K562 (cell line): ENCODE measurements at regions not wholly inside any gene's neighbourhood (a gene's known extent, or its start where the extent isn't known, plus 50 kb on each side); places are given as distances from the start of the nearest gene placed in this dataset.

ENCODE experiments used
- ATAC-seq: fragments of 200-7000 bp; cut with Tn5 transposase; 3 replicates; pipeline ENCODE4 v1.9.1; 2020; ENCODE audit warnings: moderate library complexity
- BruUV-seq: library from RNA; stranded (reverse); fragments of 400-500 nt; replicated peaks from 2 replicates; lab custom pipeline; 2021; lab: Mats Ljungman, UMichigan
- CTCF ChIA-PET: fragments of 300-600 bp; formaldehyde crosslinking; extraction: SDS; loops from one replicate; lab custom pipeline; 2021; ENCODE audit warnings: low intra/inter-chr PET ratio; lab: Yijun Ruan, JAX
- POLR2A ChIA-PET: fragments of 300-600, 350-650 bp; sonication (Branson Sonifier 250); formaldehyde crosslinking; extraction: SDS; loops from one replicate; lab custom pipeline; 2021; ENCODE audit warnings: antibody characterized with exemption, inconsistent platforms; lab: Yijun Ruan, JAX
- DNase-seq, 4 experiments: peaks; one replicate each; pipeline versions ENCODE4 v3.0.0 to v3.0.0-alpha.2; 2011 to 2018; ENCODE audit warnings: low spot score in 3 of 4, mixed read lengths in 3 of 4; ENCODE audit errors: extremely low read depth in 1 of 4
- FAIRE-seq: peaks from 2 replicates; lab custom pipeline; 2011; peaks lifted over from hg19 to GRCh38; lab: Jason Lieb, UNC
- H2AFZ ChIP-seq: 2 replicates; pipeline ENCODE4 v1.6.0; 2011; ENCODE audit warnings: low read depth, low read length, control low read depth, inconsistent platforms
- H3K27ac ChIP-seq: fragments of 200-600 bp; 3 replicates; pipeline ENCODE4 v1.8.0; 2011; ENCODE audit warnings: low read depth, mild to moderate bottlenecking, control low read depth, inconsistent platforms, low read length, moderate library complexity, mixed read lengths; ENCODE audit errors: extremely low read depth
- H3K27me3 ChIP-seq, 2 experiments: fragments of 300-600 bp in 1 of 2; 2 replicates in 1 of 2; 3 replicates in 1 of 2; pipeline versions ENCODE4 v1.6.0 to v1.8.0; 2011; ENCODE audit warnings: inconsistent platforms in 2 of 2, low read length in 2 of 2, mild to moderate bottlenecking in 1 of 2, mixed read lengths in 1 of 2, moderate library complexity in 1 of 2; ENCODE audit not compliant: control insufficient read depth in 2 of 2, insufficient read depth in 2 of 2
- H3K36me3 ChIP-seq: fragments of 300-600 bp; 3 replicates; pipeline ENCODE4 v1.8.0; 2011; ENCODE audit warnings: mild to moderate bottlenecking, low read length, inconsistent platforms; ENCODE audit not compliant: control insufficient read depth, insufficient read depth
- H3K4me1 ChIP-seq, 2 experiments: fragments of 200-600 bp in 1 of 2; replicated peaks in 1 of 2; 2 replicates in 1 of 2; 3 replicates in 1 of 2; pipeline versions ENCODE4 v1.5.1 to v1.8.0; 2011; ENCODE audit warnings: inconsistent platforms in 2 of 2, low read length in 2 of 2, mild to moderate bottlenecking in 1 of 2, mixed read lengths in 1 of 2, moderate library complexity in 1 of 2; ENCODE audit not compliant: control insufficient read depth in 2 of 2, insufficient read depth in 2 of 2
- H3K4me2 ChIP-seq: 2 replicates; pipeline ENCODE4 v1.6.1; 2011; ENCODE audit warnings: low read length, control low read depth, inconsistent platforms, mixed read lengths; ENCODE audit not compliant: insufficient read depth
- H3K4me3 ChIP-seq: fragments of 200-600 bp; sonication (generic), shearing (Covaris generic); 2 replicates; pipeline ENCODE4 v1.5.1; 2016; ENCODE audit warnings: control low read depth, inconsistent platforms
- H3K79me2 ChIP-seq: fragments of 200-600 bp; 3 replicates; pipeline ENCODE4 v1.8.0; 2011; ENCODE audit warnings: low read length, inconsistent platforms; ENCODE audit not compliant: control insufficient read depth, insufficient read depth
- H3K9ac ChIP-seq, 2 experiments: 2 replicates each; pipeline versions ENCODE4 v1.6.0 to v1.6.1; 2011; ENCODE audit warnings: low read depth in 2 of 2, low read length in 2 of 2, control low read depth in 1 of 2, inconsistent platforms in 1 of 2, mild to moderate bottlenecking in 1 of 2, mixed read lengths in 1 of 2; ENCODE audit not compliant: insufficient read depth in 1 of 2
- H3K9me1 ChIP-seq: one replicate; pipeline ENCODE4 v1.6.0; 2011; ENCODE audit warnings: inconsistent platforms, mild to moderate bottlenecking, low read length, moderate library complexity; ENCODE audit not compliant: control insufficient read depth, insufficient read depth
- H3K9me3 ChIP-seq: replicated peaks from 2 replicates; pipeline ENCODE4 v1.5.1; 2011; ENCODE audit warnings: low read depth, low read length, inconsistent platforms; ENCODE audit not compliant: control insufficient read depth, insufficient read depth
- H4K20me1 ChIP-seq: replicated peaks from 2 replicates; pipeline ENCODE4 v1.6.1; 2011; ENCODE audit warnings: low read length, inconsistent platforms, mixed read lengths; ENCODE audit not compliant: control insufficient read depth, insufficient read depth
- BRCA1 ChIP-seq, 2 experiments: fragments of 450-650 bp in 1 of 2; sonication (generic) in 1 of 2; formaldehyde crosslinking in 1 of 2; IDR thresholded peaks; 2 replicates each; pipeline versions ENCODE4 v1.5.0 to v1.6.1; 2017 to 2020; ENCODE audit warnings: mild to moderate bottlenecking in 1 of 2, missing genetic modification reagents in 1 of 2
- FOSL1 ChIP-seq: fragments of 200-800 bp; sonication (Bioruptor generic); conservative IDR thresholded peaks from 2 replicates; pipeline ENCODE4 v1.6.1; 2016; ENCODE audit warnings: missing genetic modification characterization, missing compliant biosample characterization
- JUNB ChIP-seq: fragments of 450-650 bp; formaldehyde crosslinking; conservative IDR thresholded peaks from 2 replicates; pipeline ENCODE4 v1.4.0; 2020; ENCODE audit warnings: mild to moderate bottlenecking
- MCM5 ChIP-seq: fragments of 450-650 bp; IDR thresholded peaks from 2 replicates; pipeline ENCODE4 v1.6.1; 2016; ENCODE audit warnings: low read depth
- MCM7 ChIP-seq, 2 experiments: fragments of 450-650 bp; IDR thresholded peaks; 2 replicates each; pipeline ENCODE4 v1.6.1; 2016 to 2018
- MXI1 ChIP-seq: IDR thresholded peaks from 2 replicates; pipeline ENCODE4 v1.6.1; 2011; ENCODE audit warnings: low read depth, mild to moderate bottlenecking, improper control_type of control experiment, low read length
- STAT5B ChIP-seq: fragments of 250-450 bp; sonication (Bioruptor Pico); IDR thresholded peaks from 2 replicates; pipeline ENCODE4 v1.8.0; 2021; ENCODE audit warnings: mild to moderate bottlenecking, inconsistent platforms
- ZBTB8A ChIP-seq: fragments of 450-650 bp; IDR thresholded peaks from 2 replicates; pipeline ENCODE4 v1.6.1; 2018; ENCODE audit warnings: mild to moderate bottlenecking, moderate library complexity; ENCODE audit not compliant: partially characterized antibody
- ZFP30 ChIP-seq: fragments of 250-450 bp; sonication (Bioruptor Pico); IDR thresholded peaks from 2 replicates; pipeline ENCODE4 v1.8.0; 2022; ENCODE audit warnings: moderate library complexity, mild to moderate bottlenecking, inconsistent platforms, borderline replicate concordance
- ZNF696 ChIP-seq: fragments of 250-450 bp; sonication (Bioruptor Pico); conservative IDR thresholded peaks from 2 replicates; pipeline ENCODE4 v1.4.0; 2020; ENCODE audit warnings: mild to moderate bottlenecking, moderate library complexity
- ZNF699 ChIP-seq: fragments of 250-450 bp; sonication (Bioruptor Pico); IDR thresholded peaks from 2 replicates; pipeline ENCODE4 v1.8.0; 2021; ENCODE audit warnings: mild to moderate bottlenecking, moderate library complexity; ENCODE audit not compliant: insufficient replicate concordance
- WGBS: fragments of 100-300 bp; shearing (Covaris generic); methylation state at CpG from one replicate; pipeline ENCODE4 v1.1.6; 2016; ENCODE audit warnings: low coverage, mixed read lengths; ENCODE audit not compliant: insufficient coverage; ENCODE audit errors: missing lambda C conversion rate; 5-methylcytosine and 5-hydroxymethylcytosine counted together
- in situ Hi-C: fragments of 300-500 bp; cut with MboI; formaldehyde crosslinking; loops from 4 replicates; pipeline ENCODE4 v1.15.0; 2018; ENCODE audit warnings: inconsistent platforms, mixed read lengths
- intact Hi-C: fragments of 100-400 bp; cut with micrococcal nuclease; formaldehyde crosslinking; loops from 2 replicates; pipeline ENCODE4 v1.14.2; 2022
- TF ChIP-seq, protein P1 (sequence below): sonication (generic); formaldehyde crosslinking; IDR thresholded peaks from 2 replicates; pipeline ENCODE4 v1.8.1; 2023; ENCODE audit warnings: mild to moderate bottlenecking, missing genetic modification reagents
- TF ChIP-seq, protein P2 (sequence below): fragments of 450-650 bp; IDR thresholded peaks from 2 replicates; pipeline ENCODE4 v1.7.0; 2016; ENCODE audit warnings: borderline replicate concordance

DNA sequence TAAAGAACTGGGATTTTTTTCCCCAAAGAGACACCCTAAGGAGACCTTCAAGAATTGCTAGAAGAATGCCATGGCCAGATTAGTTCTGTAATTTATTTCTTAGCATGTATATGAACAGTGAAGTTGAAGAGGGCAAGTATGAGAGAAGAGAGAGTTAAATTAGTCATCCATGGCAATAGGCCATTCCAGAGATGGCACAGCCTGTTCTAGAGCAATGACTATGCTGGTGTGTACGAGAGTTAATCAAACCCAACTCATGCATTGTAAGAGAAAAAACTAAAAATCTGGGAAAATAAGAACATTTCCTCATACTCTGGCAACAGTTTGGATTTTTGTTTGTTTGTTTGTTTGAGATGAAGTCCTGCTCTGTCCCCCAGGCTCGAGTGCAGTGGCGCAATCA, 112.1 kb upstream of the PIK3C3 start:
- FAIRE-seq = no peak
- in situ Hi-C loops (no loop called here), intact Hi-C loops (no loop called here)

More for the DNA sequence above, 112.1 kb upstream of the PIK3C3 start:
- H3K36me3 ChIP-seq = no peaks in the 10 kb centered on the region
- ATAC-seq (no peak), DNase-seq (no peak)
- no peak overlapping the region for H3K9ac ChIP-seq
- ChIA-PET CTCF (no interaction called here), POLR2A (interaction anchor here (1.0 kb wide), 1 partner anchor 16 kb away, joined by 3 read pairs; no protein-coding TSS in a partner anchor)
- H3K4me2 ChIP-seq = no peak overlapping the region
- no peaks in the 10 kb centered on the region for H3K27me3 ChIP-seq
- no peak overlapping the region for H3K27ac ChIP-seq
- H3K9me3 ChIP-seq = no peaks in the 10 kb centered on the region
- no TSS peak for BruUV-seq
- H4K20me1 ChIP-seq = no peaks in the 10 kb centered on the region
- no peaks in the 10 kb centered on the region for H3K79me2 ChIP-seq
- 0% methylated on average over 3 of the region's 3 CpGs for WGBS
- no peak overlapping the region for H2AFZ ChIP-seq
- no peaks in the 10 kb centered on the region for H3K9me1 ChIP-seq
- no peak overlapping the region for H3K4me3 ChIP-seq
- no peaks in the 10 kb centered on the region for H3K4me1 ChIP-seq
- TF ChIP-seq ZNF696 (CRISPR knock-in tag) (no peak), STAT5B (CRISPR knock-in tag) (no peak), MCM5 (no peak), FOSL1 (tag) (no peak), JUNB (CRISPR knock-in tag) (no peak), BRCA1 (IDR thresholded peaks at IDR 0.05) (no peak), BRCA1 (CRISPR knock-in tag; IDR thresholded peaks at IDR 0.05) (no peak), MXI1 (no peak), ZFP30 (CRISPR knock-in tag) (no peak), MCM7 (IDR thresholded peaks at IDR 0.05) (no peak), ZNF699 (CRISPR knock-in tag) (no peak), ZBTB8A (no peak)
- TF ChIP-seq, protein P1, sequence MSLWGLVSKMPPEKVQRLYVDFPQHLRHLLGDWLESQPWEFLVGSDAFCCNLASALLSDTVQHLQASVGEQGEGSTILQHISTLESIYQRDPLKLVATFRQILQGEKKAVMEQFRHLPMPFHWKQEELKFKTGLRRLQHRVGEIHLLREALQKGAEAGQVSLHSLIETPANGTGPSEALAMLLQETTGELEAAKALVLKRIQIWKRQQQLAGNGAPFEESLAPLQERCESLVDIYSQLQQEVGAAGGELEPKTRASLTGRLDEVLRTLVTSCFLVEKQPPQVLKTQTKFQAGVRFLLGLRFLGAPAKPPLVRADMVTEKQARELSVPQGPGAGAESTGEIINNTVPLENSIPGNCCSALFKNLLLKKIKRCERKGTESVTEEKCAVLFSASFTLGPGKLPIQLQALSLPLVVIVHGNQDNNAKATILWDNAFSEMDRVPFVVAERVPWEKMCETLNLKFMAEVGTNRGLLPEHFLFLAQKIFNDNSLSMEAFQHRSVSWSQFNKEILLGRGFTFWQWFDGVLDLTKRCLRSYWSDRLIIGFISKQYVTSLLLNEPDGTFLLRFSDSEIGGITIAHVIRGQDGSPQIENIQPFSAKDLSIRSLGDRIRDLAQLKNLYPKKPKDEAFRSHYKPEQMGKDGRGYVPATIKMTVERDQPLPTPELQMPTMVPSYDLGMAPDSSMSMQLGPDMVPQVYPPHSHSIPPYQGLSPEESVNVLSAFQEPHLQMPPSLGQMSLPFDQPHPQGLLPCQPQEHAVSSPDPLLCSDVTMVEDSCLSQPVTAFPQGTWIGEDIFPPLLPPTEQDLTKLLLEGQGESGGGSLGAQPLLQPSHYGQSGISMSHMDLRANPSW (CRISPR knock-in tag) = no peak
- TF ChIP-seq, protein P2, sequence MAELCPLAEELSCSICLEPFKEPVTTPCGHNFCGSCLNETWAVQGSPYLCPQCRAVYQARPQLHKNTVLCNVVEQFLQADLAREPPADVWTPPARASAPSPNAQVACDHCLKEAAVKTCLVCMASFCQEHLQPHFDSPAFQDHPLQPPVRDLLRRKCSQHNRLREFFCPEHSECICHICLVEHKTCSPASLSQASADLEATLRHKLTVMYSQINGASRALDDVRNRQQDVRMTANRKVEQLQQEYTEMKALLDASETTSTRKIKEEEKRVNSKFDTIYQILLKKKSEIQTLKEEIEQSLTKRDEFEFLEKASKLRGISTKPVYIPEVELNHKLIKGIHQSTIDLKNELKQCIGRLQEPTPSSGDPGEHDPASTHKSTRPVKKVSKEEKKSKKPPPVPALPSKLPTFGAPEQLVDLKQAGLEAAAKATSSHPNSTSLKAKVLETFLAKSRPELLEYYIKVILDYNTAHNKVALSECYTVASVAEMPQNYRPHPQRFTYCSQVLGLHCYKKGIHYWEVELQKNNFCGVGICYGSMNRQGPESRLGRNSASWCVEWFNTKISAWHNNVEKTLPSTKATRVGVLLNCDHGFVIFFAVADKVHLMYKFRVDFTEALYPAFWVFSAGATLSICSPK = no peak
